ENCODE measurements at regions not wholly inside any gene's neighbourhood (a gene's known extent, or its start where the extent isn't known, plus 50 kb on each side); places are given as distances from the start of the nearest gene placed in this dataset.

GRCh38 chr5:44993286-44993685 lies 184.5 kb downstream of the MRPS30 start:
- TF ChIP-seq, protein P1, sequence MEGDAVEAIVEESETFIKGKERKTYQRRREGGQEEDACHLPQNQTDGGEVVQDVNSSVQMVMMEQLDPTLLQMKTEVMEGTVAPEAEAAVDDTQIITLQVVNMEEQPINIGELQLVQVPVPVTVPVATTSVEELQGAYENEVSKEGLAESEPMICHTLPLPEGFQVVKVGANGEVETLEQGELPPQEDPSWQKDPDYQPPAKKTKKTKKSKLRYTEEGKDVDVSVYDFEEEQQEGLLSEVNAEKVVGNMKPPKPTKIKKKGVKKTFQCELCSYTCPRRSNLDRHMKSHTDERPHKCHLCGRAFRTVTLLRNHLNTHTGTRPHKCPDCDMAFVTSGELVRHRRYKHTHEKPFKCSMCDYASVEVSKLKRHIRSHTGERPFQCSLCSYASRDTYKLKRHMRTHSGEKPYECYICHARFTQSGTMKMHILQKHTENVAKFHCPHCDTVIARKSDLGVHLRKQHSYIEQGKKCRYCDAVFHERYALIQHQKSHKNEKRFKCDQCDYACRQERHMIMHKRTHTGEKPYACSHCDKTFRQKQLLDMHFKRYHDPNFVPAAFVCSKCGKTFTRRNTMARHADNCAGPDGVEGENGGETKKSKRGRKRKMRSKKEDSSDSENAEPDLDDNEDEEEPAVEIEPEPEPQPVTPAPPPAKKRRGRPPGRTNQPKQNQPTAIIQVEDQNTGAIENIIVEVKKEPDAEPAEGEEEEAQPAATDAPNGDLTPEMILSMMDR (IDR thresholded peaks at IDR 0.05): no peak
- no peak for TF ChIP-seq POLR2A (IDR thresholded peaks at IDR 0.05)
